Umbilical cord (tissue), 1 donor: ENCODE measurements at regions not wholly inside any gene's neighbourhood (a gene's known extent, or its start where the extent isn't known, plus 50 kb on each side); places are given as distances from the start of the nearest gene placed in this dataset.
"Not testable (repeated sequence)": the region's sequence is repeated elsewhere in the genome, so short reads cannot be mapped to it uniquely, and the experiment has no call there.

Source experiments
- DNase-seq: peaks from one replicate; pipeline ENCODE4 v3.0.0-alpha.2; 2015; ENCODE audit warnings: low spot score

GRCh38 chr1:102821707-102822106, 286.6 kb downstream of the COL11A1 start:
- DNase-seq = no peak

GRCh38 chr1:102800406-102800805, 307.9 kb downstream of the COL11A1 start:
- DNase-seq = no peak

GRCh38 chr1:102799496-102799895, 308.8 kb downstream of the COL11A1 start:
- DNase-seq = no peak

- no peak for DNase-seq
Observed at GRCh38 chr1:102798718-102799117, 309.6 kb downstream of the COL11A1 start.

- no peak for DNase-seq
Observed at GRCh38 chr1:102796429-102796828, 311.9 kb downstream of the COL11A1 start.

- peak; percentile 42 for DNase-seq
Observed at GRCh38 chr1:102790997-102791396, 317.3 kb downstream of the COL11A1 start.

- DNase-seq = not testable (repeated sequence)
Observed at GRCh38 chr1:102789951-102790350, 318.4 kb downstream of the COL11A1 start.

- DNase-seq = no peak
Observed at GRCh38 chr1:102783487-102783886, 324.8 kb downstream of the COL11A1 start.

GRCh38 chr1:102782144-102782543, 326.2 kb downstream of the COL11A1 start:
- no peak for DNase-seq

- DNase-seq = no peak
Observed at GRCh38 chr1:102776071-102776470, 332.3 kb downstream of the COL11A1 start.

GRCh38 chr1:102772831-102773230, 335.5 kb downstream of the COL11A1 start:
- no peak for DNase-seq

- DNase-seq = no peak
Observed at GRCh38 chr1:102758418-102758817, 349.9 kb downstream of the COL11A1 start.

GRCh38 chr1:102757363-102757762, 351.0 kb downstream of the COL11A1 start:
- DNase-seq = peak; percentile 37

GRCh38 chr1:102751111-102751510, 357.2 kb downstream of the COL11A1 start:
- DNase-seq = no peak

GRCh38 chr1:102742426-102742825, 365.9 kb downstream of the COL11A1 start:
- DNase-seq = no peak

GRCh38 chr1:102733491-102734236, 374.7 kb downstream of the COL11A1 start:
- no peak for DNase-seq

- no peak for DNase-seq
Observed at GRCh38 chr1:102732927-102733326, 375.4 kb downstream of the COL11A1 start.

GRCh38 chr1:102726417-102726816, 381.9 kb downstream of the COL11A1 start:
- DNase-seq = no peak

- no peak for DNase-seq
Observed at GRCh38 chr1:102724741-102725140, 383.6 kb downstream of the COL11A1 start.

GRCh38 chr1:102715150-102715549, 393.2 kb downstream of the COL11A1 start:
- no peak for DNase-seq

- no peak for DNase-seq
Observed at GRCh38 chr1:102699524-102699923, 408.8 kb downstream of the COL11A1 start.

- DNase-seq = no peak
Observed at GRCh38 chr1:102693345-102693744, 415.0 kb downstream of the COL11A1 start.

GRCh38 chr1:102691592-102692090, 416.7 kb downstream of the COL11A1 start:
- no peak for DNase-seq

- no peak for DNase-seq
Observed at GRCh38 chr1:102687383-102687782, 420.9 kb downstream of the COL11A1 start.
